C4-2B (cell line): ENCODE measurements at regions not wholly inside any gene's neighbourhood (a gene's known extent, or its start where the extent isn't known, plus 50 kb on each side); places are given as distances from the start of the nearest gene placed in this dataset.

Source experiments
- CTCF ChIP-seq: fragments of 450-650 bp; conservative IDR thresholded peaks from 2 replicates; pipeline ENCODE4 v1.5.1; 2017; ENCODE audit warnings: mild to moderate bottlenecking
- ZFX ChIP-seq: fragments of 450-650 bp; IDR thresholded peaks from 2 replicates; pipeline ENCODE4 v1.6.1; 2017

- TF ChIP-seq CTCF (no peak), ZFX (no peak)
Measured at GRCh38 chr1:90621986-90622385, 95.1 kb downstream of the BARHL2 start.
